Fibroblast of pulmonary artery (primary cell): ENCODE measurements at regions not wholly inside any gene's neighbourhood (a gene's known extent, or its start where the extent isn't known, plus 50 kb on each side); places are given as distances from the start of the nearest gene placed in this dataset.

Experiments used
- DNase-seq: peaks from one replicate; pipeline ENCODE4 v3.0.0-alpha.2; 2010; ENCODE audit warnings: low read depth
- H3K4me3 ChIP-seq: replicated peaks from 2 replicates; pipeline ENCODE4 v1.5.1; 2011; ENCODE audit warnings: low read depth, mild to moderate bottlenecking, control low read depth, low read length, moderate library complexity
- CTCF ChIP-seq: IDR thresholded peaks from 2 replicates; pipeline ENCODE4 v1.5.1; 2011; ENCODE audit warnings: mild to moderate bottlenecking, control low read depth, low read length, inconsistent platforms; ENCODE audit errors: missing control alignments

- peak; percentile 71 for DNase-seq
- TF ChIP-seq CTCF = no peak
Observed at GRCh38 chr2:181124497-181124896, 144.1 kb downstream of the UBE2E3 start.

GRCh38 chr2:181125359-181125758 is 145.0 kb downstream of the UBE2E3 start:
- TF ChIP-seq CTCF = no peak
- H3K4me3 ChIP-seq = no peak overlapping the region
- no peak for DNase-seq

More at GRCh38 chr2:181124497-181124896, 144.1 kb downstream of the UBE2E3 start:
- no peak overlapping the region for H3K4me3 ChIP-seq

GRCh38 chr2:181126311-181126868 is 146.0 kb downstream of the UBE2E3 start:
- no peak overlapping the region for H3K4me3 ChIP-seq
- no peak for DNase-seq
- TF ChIP-seq CTCF = no peak

GRCh38 chr2:181128199-181128598 is 147.8 kb downstream of the UBE2E3 start:
- H3K4me3 ChIP-seq = no peak overlapping the region
- TF ChIP-seq CTCF = no peak

GRCh38 chr2:181129364-181130056 is 149.1 kb downstream of the UBE2E3 start:
- TF ChIP-seq CTCF = no peak
- no peak for DNase-seq
- no peak overlapping the region for H3K4me3 ChIP-seq

More at GRCh38 chr2:181128199-181128598, 147.8 kb downstream of the UBE2E3 start:
- DNase-seq = no peak

- no peak for TF ChIP-seq CTCF
- peak; percentile 65 for DNase-seq
- H3K4me3 ChIP-seq = no peak overlapping the region
Observed at GRCh38 chr2:181130686-181131085, 150.3 kb downstream of the UBE2E3 start.

GRCh38 chr2:181131584-181131983 is 151.2 kb downstream of the UBE2E3 start:
- TF ChIP-seq CTCF = no peak
- DNase-seq = no peak
- H3K4me3 ChIP-seq = no peak overlapping the region
